Esophagus muscularis mucosa (tissue), 4 donors: ENCODE measurements at regions not wholly inside any gene's neighbourhood (a gene's known extent, or its start where the extent isn't known, plus 50 kb on each side); places are given as distances from the start of the nearest gene placed in this dataset.

Experiments
- EP300 ChIP-seq: sonication (generic); formaldehyde crosslinking; IDR thresholded peaks from one replicate; pipeline ENCODE4 v1.6.1; 2017; ENCODE audit warnings: antibody characterized with exemption
- POLR2AphosphoS5 ChIP-seq, 2 donors: sonication (generic); formaldehyde crosslinking; IDR thresholded peaks; one replicate each; pipeline ENCODE4 v1.6.1; 2017; ENCODE audit warnings: antibody characterized with exemption in 2 of 2
- TF ChIP-seq, protein P1 (sequence below), 3 experiments: fragments of 200-600 bp in 2 of 3; fragments of 450-650 bp in 1 of 3; sonication (generic) in 2 of 3; IDR thresholded peaks; one replicate each; pipeline ENCODE4 v1.5.1; 2017 to 2019; ENCODE audit warnings: antibody characterized with exemption in 3 of 3, mild to moderate bottlenecking in 2 of 3, moderate library complexity in 1 of 3

DNA sequence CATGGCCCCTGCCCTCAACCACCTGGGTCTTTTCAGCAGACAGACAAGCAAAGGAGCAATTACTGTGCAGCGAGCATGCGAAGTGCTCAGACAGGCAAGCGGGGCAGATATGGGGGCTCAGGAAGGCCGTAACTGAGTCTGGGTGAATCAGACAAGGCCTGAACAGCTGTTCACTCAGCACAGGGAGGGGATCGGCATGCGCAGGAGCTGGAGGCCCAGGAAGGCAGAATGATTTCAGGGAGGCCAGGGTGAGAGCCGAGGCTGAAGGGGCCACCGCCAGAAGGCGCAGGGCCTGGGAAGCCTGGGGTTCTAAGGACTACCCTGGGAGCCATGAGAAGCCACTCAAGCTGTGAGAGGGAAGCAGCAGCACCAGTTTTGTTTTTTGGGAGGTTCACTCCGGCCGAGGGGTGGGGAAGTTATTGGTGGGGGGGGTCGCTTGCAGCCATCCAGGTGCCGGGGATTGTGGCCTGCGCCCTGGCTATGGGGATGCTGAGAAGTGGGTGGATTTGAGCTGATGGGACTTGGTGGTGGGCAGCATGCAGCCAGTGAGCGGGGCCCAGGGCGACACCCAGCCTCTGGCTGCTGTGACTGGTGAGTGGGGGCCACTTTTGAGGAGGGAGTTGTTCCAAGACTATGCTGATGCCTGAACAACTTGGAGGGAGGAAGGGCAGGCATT is 132.2 kb downstream of the TSN start:
- TF ChIP-seq, protein P1, sequence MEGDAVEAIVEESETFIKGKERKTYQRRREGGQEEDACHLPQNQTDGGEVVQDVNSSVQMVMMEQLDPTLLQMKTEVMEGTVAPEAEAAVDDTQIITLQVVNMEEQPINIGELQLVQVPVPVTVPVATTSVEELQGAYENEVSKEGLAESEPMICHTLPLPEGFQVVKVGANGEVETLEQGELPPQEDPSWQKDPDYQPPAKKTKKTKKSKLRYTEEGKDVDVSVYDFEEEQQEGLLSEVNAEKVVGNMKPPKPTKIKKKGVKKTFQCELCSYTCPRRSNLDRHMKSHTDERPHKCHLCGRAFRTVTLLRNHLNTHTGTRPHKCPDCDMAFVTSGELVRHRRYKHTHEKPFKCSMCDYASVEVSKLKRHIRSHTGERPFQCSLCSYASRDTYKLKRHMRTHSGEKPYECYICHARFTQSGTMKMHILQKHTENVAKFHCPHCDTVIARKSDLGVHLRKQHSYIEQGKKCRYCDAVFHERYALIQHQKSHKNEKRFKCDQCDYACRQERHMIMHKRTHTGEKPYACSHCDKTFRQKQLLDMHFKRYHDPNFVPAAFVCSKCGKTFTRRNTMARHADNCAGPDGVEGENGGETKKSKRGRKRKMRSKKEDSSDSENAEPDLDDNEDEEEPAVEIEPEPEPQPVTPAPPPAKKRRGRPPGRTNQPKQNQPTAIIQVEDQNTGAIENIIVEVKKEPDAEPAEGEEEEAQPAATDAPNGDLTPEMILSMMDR (IDR thresholded peaks at IDR 0.05): no peak
- TF ChIP-seq EP300 (no peak), POLR2AphosphoS5 (IDR thresholded peaks at IDR 0.05) (no peak)
